GM12878 (cell line): ENCODE measurements at regions not wholly inside any gene's neighbourhood (a gene's known extent, or its start where the extent isn't known, plus 50 kb on each side); places are given as distances from the start of the nearest gene placed in this dataset.

Experiments
- BHLHE40 ChIP-seq, 2 experiments: fragments of 450-650 bp in 1 of 2; IDR thresholded peaks; 2 replicates each; pipeline ENCODE4 v1.6.1; 2011 to 2017; ENCODE audit warnings: low read depth in 2 of 2, borderline replicate concordance in 1 of 2, improper control_type of control experiment in 1 of 2, low read length in 1 of 2, mild to moderate bottlenecking in 1 of 2
- CEBPZ ChIP-seq: fragments of 150-350 bp; IDR thresholded peaks from 2 replicates; pipeline ENCODE4 v1.6.1; 2016; ENCODE audit warnings: low read depth, low read length
- CREM ChIP-seq: IDR thresholded peaks from 2 replicates; pipeline ENCODE4 v1.6.1; 2014; ENCODE audit warnings: antibody characterized with exemption, low read depth
- CTCF ChIP-seq, 3 experiments: IDR thresholded peaks in 2 of 3; conservative IDR thresholded peaks in 1 of 3; 2 replicates each; pipeline ENCODE4 v1.5.1; 2011; ENCODE audit warnings: low read depth in 3 of 3, low read length in 3 of 3, mild to moderate bottlenecking in 3 of 3, control low read depth in 2 of 3, moderate library complexity in 2 of 3, inconsistent platforms in 1 of 3, mixed read lengths in 1 of 3; ENCODE audit not compliant: control insufficient read depth in 2 of 3, insufficient read depth in 1 of 3; ENCODE audit errors: extremely low read depth in 1 of 3
- EP300 ChIP-seq, 2 experiments: fragments of 150-350 bp in 1 of 2; IDR thresholded peaks; 2 replicates each; pipeline ENCODE4 v1.6.1; 2011 to 2012; ENCODE audit warnings: low read depth in 2 of 2, low read length in 2 of 2, borderline replicate concordance in 1 of 2, improper control_type of control experiment in 1 of 2, inconsistent platforms in 1 of 2; ENCODE audit not compliant: control insufficient read depth in 1 of 2
- GABPA ChIP-seq: IDR thresholded peaks from 2 replicates; pipeline ENCODE4 v1.6.1; 2014; ENCODE audit warnings: antibody characterized with exemption, low read depth, mild to moderate bottlenecking, inconsistent platforms
- MXI1 ChIP-seq: fragments of 150-350 bp; IDR thresholded peaks from 2 replicates; pipeline ENCODE4 v1.6.1; 2011; ENCODE audit warnings: low read depth, mild to moderate bottlenecking, inconsistent platforms, low read length, improper control_type of control experiment
- PAX5 ChIP-seq: IDR thresholded peaks from 2 replicates; pipeline ENCODE4 v1.6.1; 2011; ENCODE audit warnings: low read depth, low read length, borderline replicate concordance
- PKNOX1 ChIP-seq: fragments of 450-650 bp; IDR thresholded peaks from 2 replicates; pipeline ENCODE4 v1.6.1; 2016; ENCODE audit warnings: mild to moderate bottlenecking
- POLR2AphosphoS5 ChIP-seq: IDR thresholded peaks from 2 replicates; pipeline ENCODE4 v1.6.1; 2011; ENCODE audit warnings: mild to moderate bottlenecking, low read length, inconsistent platforms
- RFX5 ChIP-seq: IDR thresholded peaks from 2 replicates; pipeline ENCODE4 v1.6.1; 2011; ENCODE audit warnings: low read depth, low read length, improper control_type of control experiment
- STAT1 ChIP-seq: fragments of 450-650 bp; conservative IDR thresholded peaks from 2 replicates; pipeline ENCODE4 v1.6.1; 2014; ENCODE audit warnings: antibody characterized with exemption, mild to moderate bottlenecking
- ZNF24 ChIP-seq: fragments of 450-650 bp; IDR thresholded peaks from 2 replicates; pipeline ENCODE4 v1.6.1; 2017; ENCODE audit warnings: antibody characterized with exemption, mild to moderate bottlenecking
- TF ChIP-seq, protein P1 (sequence below): IDR thresholded peaks from 2 replicates; pipeline ENCODE4 v1.6.1; 2011; ENCODE audit warnings: mild to moderate bottlenecking, low read depth, low read length, moderate library complexity; ENCODE audit not compliant: insufficient replicate concordance

- TF ChIP-seq CTCF (IDR thresholded peaks at IDR 0.05 in 2 of 3, conservative IDR thresholded peaks at IDR 0.05 in 1 of 3; ENCODE audit: control insufficient read depth in 2 of 3, extremely low read depth in 1 of 3, insufficient read depth in 1 of 3, low read depth in 3 of 3, low read length in 3 of 3), result no peak
- TF ChIP-seq BHLHE40 (IDR thresholded peaks at IDR 0.05; ENCODE audit: borderline replicate concordance in 1 of 2, low read depth in 2 of 2, low read length in 1 of 2), result no peak
- TF ChIP-seq CREM, result no peak
- no peak for TF ChIP-seq ZNF24
- TF ChIP-seq GABPA, result no peak
- no peak for TF ChIP-seq PKNOX1
- TF ChIP-seq, protein P1, sequence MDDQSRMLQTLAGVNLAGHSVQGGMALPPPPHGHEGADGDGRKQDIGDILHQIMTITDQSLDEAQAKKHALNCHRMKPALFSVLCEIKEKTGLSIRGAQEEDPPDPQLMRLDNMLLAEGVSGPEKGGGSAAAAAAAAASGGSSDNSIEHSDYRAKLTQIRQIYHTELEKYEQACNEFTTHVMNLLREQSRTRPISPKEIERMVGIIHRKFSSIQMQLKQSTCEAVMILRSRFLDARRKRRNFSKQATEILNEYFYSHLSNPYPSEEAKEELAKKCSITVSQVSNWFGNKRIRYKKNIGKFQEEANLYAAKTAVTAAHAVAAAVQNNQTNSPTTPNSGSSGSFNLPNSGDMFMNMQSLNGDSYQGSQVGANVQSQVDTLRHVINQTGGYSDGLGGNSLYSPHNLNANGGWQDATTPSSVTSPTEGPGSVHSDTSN, result no peak
- no peak for TF ChIP-seq MXI1
- TF ChIP-seq POLR2AphosphoS5, result no peak
- no peak for TF ChIP-seq EP300 (IDR thresholded peaks at IDR 0.05; ENCODE audit: borderline replicate concordance in 1 of 2, control insufficient read depth in 1 of 2, low read depth in 2 of 2, low read length in 2 of 2)
- TF ChIP-seq RFX5, result no peak
- no peak for TF ChIP-seq CEBPZ
- no peak for TF ChIP-seq PAX5
- TF ChIP-seq STAT1, result no peak
These were observed 746.6 kb upstream of the NXPH2 start for GRCh38 chr2:139526781-139527180.
